ENCODE measurements at regions not wholly inside any gene's neighbourhood (a gene's known extent, or its start where the extent isn't known, plus 50 kb on each side); places are given as distances from the start of the nearest gene placed in this dataset.

DNA sequence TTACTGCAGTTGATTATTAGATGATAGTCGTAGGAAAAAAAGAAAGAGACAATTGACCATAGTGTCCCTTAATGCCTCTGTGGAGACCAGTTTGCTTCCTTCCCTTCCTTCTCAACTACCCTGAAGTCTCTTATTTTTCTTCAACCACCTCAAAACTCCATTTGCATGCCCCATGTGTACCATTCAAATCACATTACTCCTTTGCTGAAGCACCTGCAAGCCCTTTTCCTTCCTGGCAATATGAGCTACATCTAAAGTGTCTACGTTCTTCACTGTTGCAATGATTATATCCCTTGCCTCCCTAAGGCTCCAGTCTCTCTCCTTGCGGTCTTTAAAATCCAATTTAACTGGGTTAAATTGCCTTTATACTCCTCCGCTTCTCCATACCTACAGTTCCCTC is 867.4 kb upstream of the API5 start:
- WGBS, 2 donors (ENCODE audit: low coverage in 1 of 2): 59 to 64% methylated on average over 4 of the region's 4 CpGs
- no peaks in the 10 kb centered on the region for H3K27me3 ChIP-seq
- peaks cover 0 to 3% of the 10 kb centered on the region in 2 donors for H3K9me3 ChIP-seq
- H3K4me1 ChIP-seq: no peaks in the 10 kb centered on the region
- DNase-seq: no peak
- intact Hi-C loops (cut with DNase I; ENCODE audit: low total_unique reads) (no loop called here), in situ Hi-C loops (cut with MboI; ENCODE audit: low pct_ligation_motif_present in 1 of 4, low pct_unique_long_range_greater_than_20kb in 1 of 4, low sequenced_read_pairs in 3 of 4) (no loop called here)
- H3K4me3 ChIP-seq: no peak overlapping the region
- TF ChIP-seq EP300 (IDR thresholded peaks at IDR 0.05; ENCODE audit: low read depth): no peak
- TF ChIP-seq POLR2A (IDR thresholded peaks at IDR 0.05): no peak
- TF ChIP-seq, protein P1, sequence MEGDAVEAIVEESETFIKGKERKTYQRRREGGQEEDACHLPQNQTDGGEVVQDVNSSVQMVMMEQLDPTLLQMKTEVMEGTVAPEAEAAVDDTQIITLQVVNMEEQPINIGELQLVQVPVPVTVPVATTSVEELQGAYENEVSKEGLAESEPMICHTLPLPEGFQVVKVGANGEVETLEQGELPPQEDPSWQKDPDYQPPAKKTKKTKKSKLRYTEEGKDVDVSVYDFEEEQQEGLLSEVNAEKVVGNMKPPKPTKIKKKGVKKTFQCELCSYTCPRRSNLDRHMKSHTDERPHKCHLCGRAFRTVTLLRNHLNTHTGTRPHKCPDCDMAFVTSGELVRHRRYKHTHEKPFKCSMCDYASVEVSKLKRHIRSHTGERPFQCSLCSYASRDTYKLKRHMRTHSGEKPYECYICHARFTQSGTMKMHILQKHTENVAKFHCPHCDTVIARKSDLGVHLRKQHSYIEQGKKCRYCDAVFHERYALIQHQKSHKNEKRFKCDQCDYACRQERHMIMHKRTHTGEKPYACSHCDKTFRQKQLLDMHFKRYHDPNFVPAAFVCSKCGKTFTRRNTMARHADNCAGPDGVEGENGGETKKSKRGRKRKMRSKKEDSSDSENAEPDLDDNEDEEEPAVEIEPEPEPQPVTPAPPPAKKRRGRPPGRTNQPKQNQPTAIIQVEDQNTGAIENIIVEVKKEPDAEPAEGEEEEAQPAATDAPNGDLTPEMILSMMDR (IDR thresholded peaks at IDR 0.05): no peak
- no peak for TF ChIP-seq POLR2AphosphoS5 (IDR thresholded peaks at IDR 0.05)
- H3K27ac ChIP-seq: no peak overlapping the region
- H3K36me3 ChIP-seq: no peaks in the 10 kb centered on the region

DNA sequence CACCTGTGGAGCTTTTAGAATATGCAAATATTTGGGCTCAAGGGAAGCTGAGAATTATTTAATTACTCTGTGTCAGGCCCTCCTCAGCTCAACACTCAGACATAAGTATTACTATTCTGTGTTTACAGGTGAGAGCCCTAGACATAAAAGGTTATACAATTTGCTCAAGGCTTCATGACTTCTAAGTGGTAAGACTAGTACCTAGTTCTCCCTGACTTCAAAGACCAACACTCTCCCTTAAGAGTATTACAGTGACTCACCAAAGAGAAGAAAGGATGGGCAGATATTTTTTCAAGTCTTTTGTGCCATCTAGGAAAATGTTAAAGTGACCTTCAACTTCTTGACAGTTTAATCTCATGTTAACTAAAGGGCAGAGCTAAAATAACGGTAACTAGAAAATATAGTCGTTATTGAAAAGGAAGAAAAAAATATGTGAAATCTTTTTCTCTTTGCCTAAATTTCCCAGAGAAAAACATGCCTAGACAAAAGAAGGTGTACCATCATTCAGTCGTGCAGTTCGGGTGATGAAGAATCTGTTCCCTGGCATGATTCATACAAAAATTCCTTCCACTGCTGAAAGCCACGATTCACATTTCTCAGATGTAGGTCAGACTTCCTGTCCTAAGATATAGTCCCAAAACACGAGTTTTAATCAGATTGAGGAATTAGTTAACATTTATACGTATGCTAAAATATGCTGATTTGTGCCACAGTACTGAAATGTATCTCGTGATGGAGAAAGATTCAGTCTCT is 849.1 kb upstream of the API5 start:
- intact Hi-C loops (cut with DNase I; ENCODE audit: low total_unique reads): no loop called here
- Histone ChIP-seq H3K4me1 (no peaks in the 10 kb centered on the region), H3K4me3 (no peak overlapping the region), H3K27me3 (no peaks in the 10 kb centered on the region), H3K9me3 (no peaks in the 10 kb centered on the region), H3K27ac (no peak overlapping the region), H3K36me3 (no peaks in the 10 kb centered on the region)
- in situ Hi-C loops (cut with MboI; ENCODE audit: low pct_ligation_motif_present in 1 of 4, low pct_unique_long_range_greater_than_20kb in 1 of 4, low sequenced_read_pairs in 3 of 4): no loop called here
- 69 to 72% methylated on average over 8 of the region's 8 CpGs for WGBS, 2 donors (ENCODE audit: low coverage in 1 of 2)
- no peak for DNase-seq
- TF ChIP-seq, protein P1 (IDR thresholded peaks at IDR 0.05): no peak
- TF ChIP-seq POLR2A (IDR thresholded peaks at IDR 0.05) (no peak), EP300 (IDR thresholded peaks at IDR 0.05; ENCODE audit: low read depth) (no peak), POLR2AphosphoS5 (IDR thresholded peaks at IDR 0.05) (no peak)

DNA sequence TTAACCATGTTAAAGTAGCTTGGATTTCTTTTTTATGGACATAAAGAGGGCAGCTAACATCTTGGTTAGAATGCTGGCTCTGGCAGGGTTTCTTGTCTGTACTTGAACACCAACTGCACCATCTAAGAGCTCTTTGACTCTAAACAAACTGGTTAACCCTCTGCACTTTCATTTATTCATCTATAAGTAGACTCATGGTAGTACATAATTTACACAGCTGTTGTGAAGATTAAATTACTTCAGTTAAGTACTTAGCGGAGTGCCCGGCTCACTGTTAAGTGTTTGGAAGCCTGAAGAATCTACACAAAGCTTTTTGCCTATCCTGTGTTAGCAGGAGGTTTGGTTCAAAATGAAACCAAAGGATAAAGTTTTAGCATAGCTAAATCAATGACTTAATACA is 846.2 kb upstream of the API5 start:
- H3K4me3 ChIP-seq: no peak overlapping the region
- intact Hi-C loops (cut with DNase I; ENCODE audit: low total_unique reads): no loop called here
- no peaks in the 10 kb centered on the region for H3K27me3 ChIP-seq
- H3K4me1 ChIP-seq: no peaks in the 10 kb centered on the region
- no peak overlapping the region for H3K27ac ChIP-seq
- no peaks in the 10 kb centered on the region for H3K9me3 ChIP-seq
- H3K36me3 ChIP-seq: no peaks in the 10 kb centered on the region
- no peak for TF ChIP-seq POLR2AphosphoS5 (IDR thresholded peaks at IDR 0.05)
- TF ChIP-seq POLR2A (IDR thresholded peaks at IDR 0.05): no peak
- TF ChIP-seq EP300 (IDR thresholded peaks at IDR 0.05; ENCODE audit: low read depth): no peak
- TF ChIP-seq, protein P1 (IDR thresholded peaks at IDR 0.05): no peak
- DNase-seq: no peak
- in situ Hi-C loops (cut with MboI; ENCODE audit: low pct_ligation_motif_present in 1 of 4, low pct_unique_long_range_greater_than_20kb in 1 of 4, low sequenced_read_pairs in 3 of 4): no loop called here
- WGBS, 2 donors (ENCODE audit: low coverage in 1 of 2): 32 to 60% methylated on average over 2 of the region's 2 CpGs

DNA sequence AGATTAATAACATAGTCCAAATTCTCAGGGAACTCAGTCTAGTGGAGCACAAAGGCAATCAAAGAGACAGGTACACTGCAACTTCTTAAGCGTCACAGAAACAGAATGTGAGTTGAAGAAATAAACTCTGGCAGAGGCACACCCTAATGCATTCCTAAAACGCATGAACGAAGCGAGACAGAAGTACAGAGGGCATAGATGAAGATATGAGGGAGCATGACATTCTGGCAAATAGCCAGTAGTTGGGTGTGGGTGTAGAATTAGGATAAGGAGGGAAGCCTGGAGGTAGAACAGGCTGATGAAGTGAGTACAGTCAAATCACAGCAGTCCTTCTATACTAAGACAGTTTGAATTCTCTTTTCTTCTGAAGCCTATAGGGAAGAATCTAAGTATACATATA is 838.7 kb upstream of the API5 start:
- H3K27ac ChIP-seq: no peak overlapping the region
- intact Hi-C loops (cut with DNase I; ENCODE audit: low total_unique reads) (no loop called here), in situ Hi-C loops (cut with MboI; ENCODE audit: low pct_ligation_motif_present in 1 of 4, low pct_unique_long_range_greater_than_20kb in 1 of 4, low sequenced_read_pairs in 3 of 4) (no loop called here)
- H3K27me3 ChIP-seq: no peaks in the 10 kb centered on the region
- no peak overlapping the region for H3K4me3 ChIP-seq
- H3K4me1 ChIP-seq: no peaks in the 10 kb centered on the region
- no peak for DNase-seq
- no peak for TF ChIP-seq POLR2AphosphoS5 (IDR thresholded peaks at IDR 0.05)
- no peak for TF ChIP-seq EP300 (IDR thresholded peaks at IDR 0.05; ENCODE audit: low read depth)
- TF ChIP-seq, protein P1 (IDR thresholded peaks at IDR 0.05): no peak
- TF ChIP-seq POLR2A (IDR thresholded peaks at IDR 0.05): no peak
- no peaks in the 10 kb centered on the region for H3K9me3 ChIP-seq
- no peaks in the 10 kb centered on the region for H3K36me3 ChIP-seq
- 53 to 89% methylated on average over 4 of the region's 4 CpGs for WGBS, 2 donors (ENCODE audit: low coverage in 1 of 2)

Measured in transverse colon (tissue), 4 donors.